ENCODE measurements at regions not wholly inside any gene's neighbourhood (a gene's known extent, or its start where the extent isn't known, plus 50 kb on each side); places are given as distances from the start of the nearest gene placed in this dataset.

DNA sequence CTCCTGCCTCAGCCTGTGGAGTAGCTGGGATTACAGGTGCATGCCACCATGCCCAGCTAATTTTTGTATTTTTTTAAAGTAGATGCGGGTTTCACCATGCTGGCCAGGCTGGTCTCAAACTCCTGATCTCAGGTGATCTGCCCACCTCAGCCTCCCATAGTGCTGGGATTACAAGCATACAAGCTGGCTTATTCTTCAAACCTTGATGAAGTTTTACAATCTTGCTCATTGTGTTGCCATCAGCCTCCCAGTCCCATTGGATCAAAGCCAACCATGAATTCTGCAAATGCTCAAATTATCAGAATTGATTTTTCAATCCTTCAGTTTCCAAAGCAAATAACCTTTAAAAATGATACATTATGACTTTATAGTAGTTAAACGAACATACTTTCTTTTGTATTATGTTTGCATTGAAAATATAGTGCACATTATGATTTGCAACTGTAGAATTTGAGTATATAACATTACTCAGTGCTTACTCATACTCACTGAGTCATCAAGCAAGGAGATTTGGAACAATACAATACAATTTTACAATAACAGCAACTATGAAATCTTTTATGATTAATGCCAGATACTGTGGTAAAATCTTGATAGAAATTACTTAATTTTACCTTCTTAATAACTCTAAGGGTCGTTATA, 1491.9 kb upstream of the CELF4 start (continued):
- TF ChIP-seq CTCF (conservative IDR thresholded peaks at IDR 0.05; ENCODE audit: low read depth in 2 of 2): no peak
- TF ChIP-seq JUNB (IDR thresholded peaks at IDR 0.05; ENCODE audit: unreplicated experiment): no peak
- TF ChIP-seq EZH2phosphoT487 (IDR thresholded peaks at IDR 0.05; ENCODE audit: unreplicated experiment): no peak
- no peak for TF ChIP-seq STAT1 (IDR thresholded peaks at IDR 0.05; ENCODE audit: unreplicated experiment)
- no peak for TF ChIP-seq NANOG (IDR thresholded peaks at IDR 0.05; ENCODE audit: borderline replicate concordance)
- no peak for TF ChIP-seq EZH2 (IDR thresholded peaks at IDR 0.05; ENCODE audit: low read depth, unreplicated experiment)
- TF ChIP-seq ZNF331 (CRISPR knock-in tag; IDR thresholded peaks at IDR 0.05; ENCODE audit: low read depth): no peak

DNA sequence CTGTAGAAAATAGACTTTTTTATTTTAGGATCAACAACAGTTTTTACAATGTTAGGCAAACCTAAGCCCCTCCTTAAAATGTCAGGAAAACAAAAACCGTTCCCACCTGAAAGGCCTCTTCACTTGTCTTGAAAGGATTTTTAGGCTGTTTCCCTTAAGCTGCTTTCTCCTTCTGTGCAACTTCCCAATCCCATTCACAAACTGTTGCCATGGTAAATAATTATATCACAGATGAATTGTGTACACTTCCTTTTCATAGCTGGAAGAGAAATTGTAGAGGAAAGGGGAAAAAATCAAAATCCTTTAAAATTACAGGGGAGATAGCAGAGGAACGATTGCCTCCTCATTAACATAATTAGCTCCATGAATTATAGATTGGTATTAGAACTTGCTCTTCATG, 1488.0 kb upstream of the CELF4 start:
- no peak overlapping the region for H3K27ac Mint-ChIP-seq
- H3K36me3 ChIP-seq (ENCODE audit: insufficient read depth): no peaks in the 10 kb centered on the region
- H3K36me3 Mint-ChIP-seq (ENCODE audit: low read depth): no peaks in the 10 kb centered on the region
- no peaks in the 10 kb centered on the region for H3K9me3 Mint-ChIP-seq
- H3K9me2 ChIP-seq (ENCODE audit: insufficient read depth): peaks cover under 1% of the 10 kb centered on the region; the same call in 1 of the 2 replicates
- H3K4me3 ChIP-seq: no peak overlapping the region
- no peaks in the 10 kb centered on the region for H3F3A ChIP-seq (replicated peaks; ENCODE audit: low read depth)
- peaks cover 2% of the 10 kb centered on the region; the same call in 1 of the 3 replicates for H3K4me1 Mint-ChIP-seq
- DNase-seq (ENCODE audit: low spot score) (no peak), ATAC-seq (no peak)
- H3K27me3 Mint-ChIP-seq (ENCODE audit: insufficient read depth, low read depth, poor library complexity): no peaks in the 10 kb centered on the region
- H3K27ac ChIP-seq (ENCODE audit: low read depth): no peak overlapping the region
- no peak overlapping the region for H3K4me2 ChIP-seq
- H3K4me3 Mint-ChIP-seq: no peak overlapping the region
- peak overlapping the region; percentile 65; the same call in 1 of the 2 replicates for H2AFZ ChIP-seq
- no peaks in the 10 kb centered on the region for H4K20me1 ChIP-seq (replicated peaks; ENCODE audit: insufficient read depth)
- peaks cover 6% of the 10 kb centered on the region; the same call in 1 of the 2 replicates for H3K4me1 ChIP-seq (ENCODE audit: insufficient read depth)
- H3K79me2 ChIP-seq (replicated peaks; ENCODE audit: insufficient read depth): no peaks in the 10 kb centered on the region
- TF ChIP-seq REST (IDR thresholded peaks at IDR 0.05; ENCODE audit: unreplicated experiment): no peak
- no peak for TF ChIP-seq ZNF114 (CRISPR knock-in tag; IDR thresholded peaks at IDR 0.05)
- no peak for TF ChIP-seq EZH2phosphoT487 (IDR thresholded peaks at IDR 0.05; ENCODE audit: unreplicated experiment)
- TF ChIP-seq, protein P1, sequence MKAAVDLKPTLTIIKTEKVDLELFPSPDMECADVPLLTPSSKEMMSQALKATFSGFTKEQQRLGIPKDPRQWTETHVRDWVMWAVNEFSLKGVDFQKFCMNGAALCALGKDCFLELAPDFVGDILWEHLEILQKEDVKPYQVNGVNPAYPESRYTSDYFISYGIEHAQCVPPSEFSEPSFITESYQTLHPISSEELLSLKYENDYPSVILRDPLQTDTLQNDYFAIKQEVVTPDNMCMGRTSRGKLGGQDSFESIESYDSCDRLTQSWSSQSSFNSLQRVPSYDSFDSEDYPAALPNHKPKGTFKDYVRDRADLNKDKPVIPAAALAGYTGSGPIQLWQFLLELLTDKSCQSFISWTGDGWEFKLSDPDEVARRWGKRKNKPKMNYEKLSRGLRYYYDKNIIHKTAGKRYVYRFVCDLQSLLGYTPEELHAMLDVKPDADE (IDR thresholded peaks at IDR 0.05): no peak
- no peak for TF ChIP-seq ZNF462 (CRISPR knock-in tag; IDR thresholded peaks at IDR 0.05)
- no peak for TF ChIP-seq CREB1 (CRISPR knock-in tag; IDR thresholded peaks at IDR 0.05; ENCODE audit: low read depth)
- TF ChIP-seq ZNF331 (CRISPR knock-in tag; IDR thresholded peaks at IDR 0.05; ENCODE audit: low read depth): no peak
- TF ChIP-seq JUNB (IDR thresholded peaks at IDR 0.05; ENCODE audit: unreplicated experiment): no peak
- no peak for TF ChIP-seq EZH2 (IDR thresholded peaks at IDR 0.05; ENCODE audit: low read depth, unreplicated experiment)
- H3K27me3 ChIP-seq (ENCODE audit: insufficient read depth): no peaks in the 10 kb centered on the region

All from GM23338 (cell line).